ENCODE measurements at regions not wholly inside any gene's neighbourhood (a gene's known extent, or its start where the extent isn't known, plus 50 kb on each side); places are given as distances from the start of the nearest gene placed in this dataset.

- H3F3A ChIP-seq (ENCODE audit: insufficient read depth, low read length): no peaks in the 10 kb centered on the region
- DNase-seq: no peak
- no peaks in the 10 kb centered on the region for H3K9me2 ChIP-seq (replicated peaks; ENCODE audit: insufficient read depth, low read length)
- H2AFZ ChIP-seq (ENCODE audit: low read length): no peak overlapping the region
- no peak overlapping the region for H3K4me2 ChIP-seq (ENCODE audit: low read depth, low read length)
- TF ChIP-seq EZH2phosphoT487 (IDR thresholded peaks at IDR 0.05; ENCODE audit: low read length) (no peak), CTCF (IDR thresholded peaks at IDR 0.05; ENCODE audit: low read length) (no peak), EZH2 (optimal IDR thresholded peaks at IDR 0.05; ENCODE audit: low read depth, low read length) (no peak)
- H3K79me2 ChIP-seq (ENCODE audit: low read length): no peaks in the 10 kb centered on the region
- no peaks in the 10 kb centered on the region for H3K36me3 ChIP-seq (replicated peaks; ENCODE audit: insufficient read depth, low read length)
- H3K9ac ChIP-seq (ENCODE audit: low read length): no peak overlapping the region
- H3K9me3 ChIP-seq (replicated peaks; ENCODE audit: insufficient read depth, low read length): no peaks in the 10 kb centered on the region
- H3K27me3 ChIP-seq (replicated peaks; ENCODE audit: insufficient read depth, low read length): no peaks in the 10 kb centered on the region
- H4K20me1 ChIP-seq (ENCODE audit: insufficient read depth, low read length): no peaks in the 10 kb centered on the region
- peaks cover 14% of the 10 kb centered on the region for H3K4me1 ChIP-seq (ENCODE audit: low read length)
- H3K27ac ChIP-seq (ENCODE audit: low read length): no peak overlapping the region
- no peak overlapping the region for H3K4me3 ChIP-seq (ENCODE audit: low read length)
Measured at GRCh38 chr6:113696960-113697359, 160.2 kb upstream of the MARCKS start.

- Histone ChIP-seq H3K27me3 (replicated peaks; ENCODE audit: insufficient read depth, low read length) (no peaks in the 10 kb centered on the region), H3K79me2 (ENCODE audit: low read length) (no peaks in the 10 kb centered on the region), H3K4me1 (ENCODE audit: low read length) (peaks cover 14% of the 10 kb centered on the region), H3K27ac (ENCODE audit: low read length) (no peak overlapping the region), H2AFZ (ENCODE audit: low read length) (no peak overlapping the region), H3F3A (ENCODE audit: insufficient read depth, low read length) (no peaks in the 10 kb centered on the region), H3K4me3 (ENCODE audit: low read length) (no peak overlapping the region), H3K9me2 (replicated peaks; ENCODE audit: insufficient read depth, low read length) (no peaks in the 10 kb centered on the region), H3K36me3 (replicated peaks; ENCODE audit: insufficient read depth, low read length) (no peaks in the 10 kb centered on the region), H3K9ac (ENCODE audit: low read length) (no peak overlapping the region), H4K20me1 (ENCODE audit: insufficient read depth, low read length) (no peaks in the 10 kb centered on the region), H3K9me3 (replicated peaks; ENCODE audit: insufficient read depth, low read length) (no peaks in the 10 kb centered on the region), H3K4me2 (ENCODE audit: low read depth, low read length) (no peak overlapping the region)
- TF ChIP-seq EZH2phosphoT487 (IDR thresholded peaks at IDR 0.05; ENCODE audit: low read length) (no peak), CTCF (IDR thresholded peaks at IDR 0.05; ENCODE audit: low read length) (no peak), EZH2 (optimal IDR thresholded peaks at IDR 0.05; ENCODE audit: low read depth, low read length) (no peak)
- DNase-seq: no peak
Measured at GRCh38 chr6:113697632-113698410, 159.3 kb upstream of the MARCKS start.

- TF ChIP-seq EZH2 (optimal IDR thresholded peaks at IDR 0.05; ENCODE audit: low read depth, low read length): no peak
- no peak for TF ChIP-seq CTCF (IDR thresholded peaks at IDR 0.05; ENCODE audit: low read length)
- no peak for TF ChIP-seq EZH2phosphoT487 (IDR thresholded peaks at IDR 0.05; ENCODE audit: low read length)
- no peaks in the 10 kb centered on the region for H4K20me1 ChIP-seq (ENCODE audit: insufficient read depth, low read length)
- no peak overlapping the region for H2AFZ ChIP-seq (ENCODE audit: low read length)
- no peak overlapping the region for H3K4me3 ChIP-seq (ENCODE audit: low read length)
- H3K9me3 ChIP-seq (replicated peaks; ENCODE audit: insufficient read depth, low read length): no peaks in the 10 kb centered on the region
- H3K27me3 ChIP-seq (replicated peaks; ENCODE audit: insufficient read depth, low read length): no peaks in the 10 kb centered on the region
- no peaks in the 10 kb centered on the region for H3F3A ChIP-seq (ENCODE audit: insufficient read depth, low read length)
- H3K9me2 ChIP-seq (replicated peaks; ENCODE audit: insufficient read depth, low read length): no peaks in the 10 kb centered on the region
- H3K36me3 ChIP-seq (replicated peaks; ENCODE audit: insufficient read depth, low read length): no peaks in the 10 kb centered on the region
- no peak overlapping the region for H3K9ac ChIP-seq (ENCODE audit: low read length)
- no peak overlapping the region for H3K4me2 ChIP-seq (ENCODE audit: low read depth, low read length)
- no peak overlapping the region for H3K27ac ChIP-seq (ENCODE audit: low read length)
- no peaks in the 10 kb centered on the region for H3K79me2 ChIP-seq (ENCODE audit: low read length)
- peaks cover 14% of the 10 kb centered on the region for H3K4me1 ChIP-seq (ENCODE audit: low read length)
- DNase-seq: no peak
Measured at GRCh38 chr6:113699239-113699638, 157.9 kb upstream of the MARCKS start.

Measured in MM.1S (cell line).